MM.1S (cell line): ENCODE measurements at regions not wholly inside any gene's neighbourhood (a gene's known extent, or its start where the extent isn't known, plus 50 kb on each side); places are given as distances from the start of the nearest gene placed in this dataset.

Source experiments
- EZH2 ChIP-seq: fragments of 300-600 bp; sonication (generic); optimal IDR thresholded peaks from 2 replicates; pipeline ENCODE3; 2017; ENCODE audit warnings: low read depth, mild to moderate bottlenecking, antibody characterized with exemption, low read length, mixed read lengths
- TF ChIP-seq, protein P1 (sequence below): fragments of 300-600 bp; sonication (generic); IDR thresholded peaks from 2 replicates; pipeline ENCODE4 v1.5.1; 2016; ENCODE audit warnings: antibody characterized with exemption, low read length, mixed read lengths

GRCh38 chr2:237190966-237191713 lies 105.5 kb downstream of the COPS8 start:
- TF ChIP-seq, protein P1, sequence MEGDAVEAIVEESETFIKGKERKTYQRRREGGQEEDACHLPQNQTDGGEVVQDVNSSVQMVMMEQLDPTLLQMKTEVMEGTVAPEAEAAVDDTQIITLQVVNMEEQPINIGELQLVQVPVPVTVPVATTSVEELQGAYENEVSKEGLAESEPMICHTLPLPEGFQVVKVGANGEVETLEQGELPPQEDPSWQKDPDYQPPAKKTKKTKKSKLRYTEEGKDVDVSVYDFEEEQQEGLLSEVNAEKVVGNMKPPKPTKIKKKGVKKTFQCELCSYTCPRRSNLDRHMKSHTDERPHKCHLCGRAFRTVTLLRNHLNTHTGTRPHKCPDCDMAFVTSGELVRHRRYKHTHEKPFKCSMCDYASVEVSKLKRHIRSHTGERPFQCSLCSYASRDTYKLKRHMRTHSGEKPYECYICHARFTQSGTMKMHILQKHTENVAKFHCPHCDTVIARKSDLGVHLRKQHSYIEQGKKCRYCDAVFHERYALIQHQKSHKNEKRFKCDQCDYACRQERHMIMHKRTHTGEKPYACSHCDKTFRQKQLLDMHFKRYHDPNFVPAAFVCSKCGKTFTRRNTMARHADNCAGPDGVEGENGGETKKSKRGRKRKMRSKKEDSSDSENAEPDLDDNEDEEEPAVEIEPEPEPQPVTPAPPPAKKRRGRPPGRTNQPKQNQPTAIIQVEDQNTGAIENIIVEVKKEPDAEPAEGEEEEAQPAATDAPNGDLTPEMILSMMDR, result no peak
- TF ChIP-seq EZH2, result no peak
